D721Med (cell line): ENCODE measurements at regions not wholly inside any gene's neighbourhood (a gene's known extent, or its start where the extent isn't known, plus 50 kb on each side); places are given as distances from the start of the nearest gene placed in this dataset.
"Not testable (repeated sequence)": the region's sequence is repeated elsewhere in the genome, so short reads cannot be mapped to it uniquely, and the experiment has no call there.

Source experiments
- DNase-seq: peaks from one replicate; pipeline ENCODE4 v3.0.0; 2011; ENCODE audit warnings: low spot score; ENCODE audit not compliant: insufficient read length
- FAIRE-seq: peaks from 2 replicates; lab custom pipeline; 2011; peaks lifted over from hg19 to GRCh38; lab: Jason Lieb, UNC
- TF ChIP-seq, protein P1 (sequence below): IDR thresholded peaks from 2 replicates; pipeline ENCODE4 v1.5.1; 2012; ENCODE audit warnings: mild to moderate bottlenecking, control low read depth; ENCODE audit not compliant: insufficient read depth; ENCODE audit errors: missing control alignments

DNA sequence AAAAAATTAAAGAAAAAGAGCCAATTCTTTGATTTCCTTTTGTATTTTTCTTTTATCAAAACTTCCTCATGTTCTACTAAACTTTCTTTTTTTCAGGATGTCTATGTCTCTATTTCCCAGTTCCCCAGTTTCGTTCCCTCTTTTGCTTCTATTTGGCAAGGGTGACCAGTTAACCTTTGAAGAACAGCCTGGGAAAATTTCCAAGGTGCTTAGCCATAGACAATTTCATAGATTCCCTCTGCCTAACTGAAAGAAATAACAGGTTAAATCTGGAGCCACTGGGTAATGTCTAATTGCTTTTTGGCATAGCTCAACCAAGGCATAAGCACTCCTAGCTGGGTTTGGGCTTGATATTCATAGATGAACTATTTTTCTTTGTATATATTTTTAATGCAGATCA lies 272.3 kb downstream of the ADGRL2 start:
- TF ChIP-seq, protein P1, sequence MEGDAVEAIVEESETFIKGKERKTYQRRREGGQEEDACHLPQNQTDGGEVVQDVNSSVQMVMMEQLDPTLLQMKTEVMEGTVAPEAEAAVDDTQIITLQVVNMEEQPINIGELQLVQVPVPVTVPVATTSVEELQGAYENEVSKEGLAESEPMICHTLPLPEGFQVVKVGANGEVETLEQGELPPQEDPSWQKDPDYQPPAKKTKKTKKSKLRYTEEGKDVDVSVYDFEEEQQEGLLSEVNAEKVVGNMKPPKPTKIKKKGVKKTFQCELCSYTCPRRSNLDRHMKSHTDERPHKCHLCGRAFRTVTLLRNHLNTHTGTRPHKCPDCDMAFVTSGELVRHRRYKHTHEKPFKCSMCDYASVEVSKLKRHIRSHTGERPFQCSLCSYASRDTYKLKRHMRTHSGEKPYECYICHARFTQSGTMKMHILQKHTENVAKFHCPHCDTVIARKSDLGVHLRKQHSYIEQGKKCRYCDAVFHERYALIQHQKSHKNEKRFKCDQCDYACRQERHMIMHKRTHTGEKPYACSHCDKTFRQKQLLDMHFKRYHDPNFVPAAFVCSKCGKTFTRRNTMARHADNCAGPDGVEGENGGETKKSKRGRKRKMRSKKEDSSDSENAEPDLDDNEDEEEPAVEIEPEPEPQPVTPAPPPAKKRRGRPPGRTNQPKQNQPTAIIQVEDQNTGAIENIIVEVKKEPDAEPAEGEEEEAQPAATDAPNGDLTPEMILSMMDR: no peak
- DNase-seq (no peak), FAIRE-seq (no peak)

DNA sequence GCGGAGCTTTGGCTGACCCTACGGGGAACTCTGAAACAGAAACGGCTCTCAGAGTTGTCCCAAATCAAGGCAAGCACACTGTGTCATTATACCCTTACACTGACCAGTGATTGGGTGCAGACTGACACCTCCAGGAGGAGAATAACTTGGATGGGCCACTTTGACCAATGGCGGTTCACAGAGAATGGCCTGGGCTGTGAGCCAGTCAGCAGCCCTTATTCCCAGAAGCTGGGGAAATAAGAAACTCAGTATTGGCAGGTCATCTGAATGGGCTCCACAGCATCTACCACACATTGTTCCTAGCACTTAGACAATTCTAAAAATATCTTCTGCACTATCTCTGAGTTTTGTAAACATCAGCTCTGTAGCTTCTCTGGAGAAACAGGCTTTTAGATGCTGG lies 265.2 kb downstream of the ADGRL2 start:
- DNase-seq (no peak), FAIRE-seq (no peak)
- TF ChIP-seq, protein P1: no peak

DNA sequence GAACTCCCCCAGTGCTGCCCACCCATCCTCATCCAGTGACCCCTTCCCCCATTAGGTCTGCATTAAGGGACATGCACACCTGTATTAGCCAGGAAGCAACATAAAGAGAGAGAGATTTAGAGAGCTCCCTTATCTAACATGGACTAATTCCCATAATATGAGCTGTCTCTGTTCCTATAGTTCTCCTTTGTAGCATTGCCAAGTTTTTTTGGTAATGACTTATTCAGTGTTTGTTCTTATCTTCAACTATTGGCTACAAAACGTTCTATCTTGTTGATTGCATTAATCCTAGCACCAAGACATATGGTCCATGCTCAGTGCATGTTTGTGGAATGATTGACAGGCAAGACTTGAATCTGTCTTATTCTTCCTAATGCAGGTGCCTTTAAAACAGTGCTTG lies 264.0 kb downstream of the ADGRL2 start:
- TF ChIP-seq, protein P1: no peak
- DNase-seq: no peak
- FAIRE-seq: no peak

DNA sequence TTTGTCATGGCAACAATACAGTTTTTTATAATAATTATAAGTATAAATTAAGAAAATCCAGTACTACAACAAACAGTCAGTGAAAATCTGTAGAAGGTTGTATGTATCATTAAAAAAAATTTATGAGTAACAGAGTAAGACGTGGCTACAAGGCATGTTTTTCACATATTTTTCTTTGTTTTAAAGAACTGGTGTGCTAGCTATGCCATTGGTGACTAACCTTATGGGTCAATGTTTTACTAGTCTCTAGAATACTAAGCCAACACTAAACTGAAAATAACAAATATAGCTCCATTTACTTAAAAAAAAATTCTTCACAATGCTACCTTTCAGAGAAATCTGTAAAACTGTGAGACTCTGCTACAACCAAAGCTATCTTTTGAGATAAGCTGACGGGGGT lies 261.5 kb downstream of the ADGRL2 start:
- no peak for FAIRE-seq

DNA sequence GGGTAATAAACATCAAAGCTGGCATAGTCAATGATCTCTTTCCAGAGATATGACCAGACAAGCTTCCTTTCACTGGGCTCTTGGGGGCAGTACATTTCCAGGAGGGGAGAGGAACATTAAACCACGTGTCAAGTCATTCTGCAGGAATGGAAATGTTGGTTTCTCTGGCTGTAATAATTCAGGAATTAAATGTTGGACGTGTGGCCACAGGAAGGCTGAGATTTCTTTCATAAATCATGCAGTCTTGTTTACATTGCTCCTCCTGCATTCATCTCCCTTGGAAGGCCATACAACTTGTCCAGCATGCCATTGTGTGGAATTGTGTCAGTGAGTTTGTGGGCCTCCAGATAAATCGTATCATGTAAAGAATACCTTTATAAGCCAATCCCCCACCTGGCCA lies 259.2 kb downstream of the ADGRL2 start:
- DNase-seq (no peak), FAIRE-seq (no peak)
- TF ChIP-seq, protein P1: no peak

More for the DNA sequence above, 261.5 kb downstream of the ADGRL2 start:
- TF ChIP-seq, protein P1: no peak
- no peak for DNase-seq

DNA sequence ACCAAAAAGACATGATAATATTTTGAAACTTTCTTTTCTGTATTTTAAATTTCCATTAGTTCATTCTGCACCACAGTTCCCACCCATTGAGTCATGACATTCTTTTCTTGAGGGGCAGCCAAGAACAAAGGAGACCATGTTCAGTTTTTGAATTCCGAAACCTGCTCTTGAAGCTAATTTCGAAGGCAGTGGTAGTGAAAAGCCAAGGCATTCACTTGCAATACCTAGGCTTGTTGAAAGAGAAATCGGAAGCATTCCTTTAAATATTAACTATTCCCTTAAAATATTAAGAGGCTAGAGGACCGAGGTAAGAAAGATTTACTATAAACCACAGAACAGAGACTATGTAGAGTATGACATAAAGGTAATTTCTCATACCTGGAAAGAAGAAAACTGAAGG lies 256.3 kb downstream of the ADGRL2 start:
- FAIRE-seq (no peak), DNase-seq (no peak)
- TF ChIP-seq, protein P1: no peak

DNA sequence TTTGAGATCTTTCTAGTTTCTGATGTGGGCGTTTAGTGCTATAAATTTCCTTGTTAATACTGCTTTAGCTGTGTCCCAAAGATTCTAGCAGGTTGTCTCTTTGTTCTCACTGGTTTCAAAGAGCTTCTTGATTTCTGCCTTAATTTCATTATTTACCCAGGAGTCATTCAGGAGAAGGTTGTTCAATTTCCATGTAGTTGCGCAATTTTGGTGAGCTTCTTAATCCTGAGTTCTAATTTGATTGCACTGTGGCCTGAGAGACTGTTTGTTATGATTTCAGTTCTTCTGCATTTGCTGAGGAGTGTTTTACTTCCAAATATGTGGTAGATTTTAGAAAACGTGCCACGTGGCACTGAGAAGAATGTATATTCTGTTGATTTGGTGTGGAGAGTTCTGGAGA lies 254.6 kb downstream of the ADGRL2 start:
- not testable (repeated sequence) for FAIRE-seq, DNase-seq

DNA sequence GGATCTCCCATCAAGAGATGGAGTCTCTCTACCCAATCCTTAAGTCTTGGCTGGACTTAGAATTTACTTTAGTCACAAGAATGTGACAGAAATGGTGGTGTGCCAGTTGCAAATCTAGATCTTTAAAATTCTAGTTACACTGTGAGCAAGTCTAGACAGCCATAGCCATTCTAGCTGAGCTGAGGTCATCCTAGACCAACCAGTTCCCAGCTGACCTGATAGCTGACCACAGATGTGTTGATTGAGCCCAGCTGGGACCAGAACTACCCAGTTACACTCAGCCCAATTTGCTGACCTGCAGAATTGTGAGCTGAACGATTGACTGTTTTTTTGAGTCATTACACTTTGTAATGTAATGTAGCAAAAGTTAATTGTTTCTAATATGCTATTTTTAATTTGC lies 251.8 kb downstream of the ADGRL2 start:
- TF ChIP-seq, protein P1: no peak

More for the DNA sequence above, 251.8 kb downstream of the ADGRL2 start:
- FAIRE-seq: no peak
- no peak for DNase-seq
